Parathyroid adenoma (tissue), 2 donors: ENCODE measurements at regions not wholly inside any gene's neighbourhood (a gene's known extent, or its start where the extent isn't known, plus 50 kb on each side); places are given as distances from the start of the nearest gene placed in this dataset.

Experiments
- H2AFZ ChIP-seq: fragments of 300-600 bp; sonication (generic); one replicate; pipeline ENCODE4 v1.7.0; 2017; ENCODE audit warnings: antibody characterized with exemption, mild to moderate bottlenecking
- H3K27ac ChIP-seq: fragments of 300-600 bp; sonication (generic); one replicate; pipeline ENCODE4 v1.7.0; 2017
- H3K27me3 ChIP-seq: fragments of 300-600 bp; sonication (generic); one replicate; pipeline ENCODE4 v1.7.0; 2017; ENCODE audit warnings: low read length; ENCODE audit not compliant: control insufficient read depth, insufficient read depth
- H3K36me3 ChIP-seq: fragments of 300-600 bp; sonication (generic); one replicate; pipeline ENCODE4 v1.7.0; 2017; ENCODE audit warnings: low read length; ENCODE audit not compliant: control insufficient read depth, insufficient read depth
- H3K4me1 ChIP-seq: fragments of 300-600 bp; sonication (generic); one replicate; pipeline ENCODE4 v1.7.0; 2017; ENCODE audit warnings: control low read depth
- H3K4me2 ChIP-seq: fragments of 300-600 bp; sonication (generic); one replicate; pipeline ENCODE4 v1.7.0; 2017; ENCODE audit warnings: low read length
- H3K4me3 ChIP-seq: fragments of 300-600 bp; sonication (generic); one replicate; pipeline ENCODE4 v1.7.0; 2017; ENCODE audit warnings: low read depth, low read length
- H3K79me2 ChIP-seq: fragments of 300-600 bp; sonication (generic); one replicate; pipeline ENCODE4 v1.7.0; 2017; ENCODE audit warnings: control low read depth
- H3K9ac ChIP-seq: fragments of 300-600 bp; sonication (generic); one replicate; pipeline ENCODE4 v1.7.0; 2017; ENCODE audit warnings: mild to moderate bottlenecking
- H3K9me3 ChIP-seq: fragments of 300-600 bp; sonication (generic); one replicate; pipeline ENCODE4 v1.7.0; 2017; ENCODE audit warnings: low read length; ENCODE audit not compliant: control insufficient read depth
- TF ChIP-seq, protein P1 (sequence below): fragments of 300-600 bp; sonication (generic); IDR thresholded peaks from one replicate; pipeline ENCODE4 v1.7.0; 2017; ENCODE audit warnings: antibody characterized with exemption, mild to moderate bottlenecking
- donor health status: primary hyperparathyroidism.

DNA sequence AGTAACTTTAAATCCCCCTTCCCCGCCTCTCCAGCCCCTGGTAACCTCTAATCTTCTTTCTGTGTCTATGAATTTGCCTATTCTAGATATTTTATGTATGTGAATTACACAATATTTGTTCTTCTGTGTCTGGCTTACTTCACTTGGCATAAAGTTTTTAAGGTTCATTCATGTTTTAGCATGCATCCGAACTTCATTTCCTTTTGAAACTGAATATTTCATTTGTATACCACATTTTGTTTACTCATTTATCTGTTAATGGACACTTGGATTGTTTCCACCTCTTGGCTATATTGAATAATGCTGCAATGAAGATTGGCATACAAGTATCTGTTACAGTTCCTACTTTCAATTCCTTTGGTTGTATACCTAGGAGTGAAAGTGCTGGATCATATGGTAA lies 205.3 kb downstream of the TM2D1 start:
- H3K36me3 ChIP-seq = no peaks in the 10 kb centered on the region
- H2AFZ ChIP-seq = no peak overlapping the region
- H3K4me1 ChIP-seq = no peaks in the 10 kb centered on the region
- no peaks in the 10 kb centered on the region for H3K9me3 ChIP-seq
- TF ChIP-seq, protein P1, sequence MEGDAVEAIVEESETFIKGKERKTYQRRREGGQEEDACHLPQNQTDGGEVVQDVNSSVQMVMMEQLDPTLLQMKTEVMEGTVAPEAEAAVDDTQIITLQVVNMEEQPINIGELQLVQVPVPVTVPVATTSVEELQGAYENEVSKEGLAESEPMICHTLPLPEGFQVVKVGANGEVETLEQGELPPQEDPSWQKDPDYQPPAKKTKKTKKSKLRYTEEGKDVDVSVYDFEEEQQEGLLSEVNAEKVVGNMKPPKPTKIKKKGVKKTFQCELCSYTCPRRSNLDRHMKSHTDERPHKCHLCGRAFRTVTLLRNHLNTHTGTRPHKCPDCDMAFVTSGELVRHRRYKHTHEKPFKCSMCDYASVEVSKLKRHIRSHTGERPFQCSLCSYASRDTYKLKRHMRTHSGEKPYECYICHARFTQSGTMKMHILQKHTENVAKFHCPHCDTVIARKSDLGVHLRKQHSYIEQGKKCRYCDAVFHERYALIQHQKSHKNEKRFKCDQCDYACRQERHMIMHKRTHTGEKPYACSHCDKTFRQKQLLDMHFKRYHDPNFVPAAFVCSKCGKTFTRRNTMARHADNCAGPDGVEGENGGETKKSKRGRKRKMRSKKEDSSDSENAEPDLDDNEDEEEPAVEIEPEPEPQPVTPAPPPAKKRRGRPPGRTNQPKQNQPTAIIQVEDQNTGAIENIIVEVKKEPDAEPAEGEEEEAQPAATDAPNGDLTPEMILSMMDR = no peak
- no peaks in the 10 kb centered on the region for H3K27me3 ChIP-seq
- H3K4me2 ChIP-seq = no peak overlapping the region
- H3K27ac ChIP-seq = no peak overlapping the region
- H3K79me2 ChIP-seq = no peaks in the 10 kb centered on the region
- H3K9ac ChIP-seq = no peak overlapping the region
- no peak overlapping the region for H3K4me3 ChIP-seq

GRCh38 chr1:61518670-61519400 lies 206.1 kb downstream of the TM2D1 start:
- H3K27ac ChIP-seq = no peak overlapping the region
- no peaks in the 10 kb centered on the region for H3K27me3 ChIP-seq
- H3K79me2 ChIP-seq = no peaks in the 10 kb centered on the region
- no peaks in the 10 kb centered on the region for H3K4me1 ChIP-seq
- no peak overlapping the region for H3K4me3 ChIP-seq
- no peak overlapping the region for H3K4me2 ChIP-seq
- TF ChIP-seq, protein P1 = no peak
- H3K36me3 ChIP-seq = no peaks in the 10 kb centered on the region
- no peaks in the 10 kb centered on the region for H3K9me3 ChIP-seq
- no peak overlapping the region for H2AFZ ChIP-seq
- H3K9ac ChIP-seq = no peak overlapping the region

GRCh38 chr1:61517345-61517744 lies 207.6 kb downstream of the TM2D1 start:
- no peaks in the 10 kb centered on the region for H3K4me1 ChIP-seq
- TF ChIP-seq, protein P1 = no peak
- no peaks in the 10 kb centered on the region for H3K27me3 ChIP-seq
- H3K79me2 ChIP-seq = no peaks in the 10 kb centered on the region
- no peak overlapping the region for H2AFZ ChIP-seq
- no peaks in the 10 kb centered on the region for H3K9me3 ChIP-seq
- no peak overlapping the region for H3K4me3 ChIP-seq
- no peak overlapping the region for H3K27ac ChIP-seq
- H3K36me3 ChIP-seq = no peaks in the 10 kb centered on the region
- no peak overlapping the region for H3K9ac ChIP-seq
- H3K4me2 ChIP-seq = no peak overlapping the region

GRCh38 chr1:61515096-61515495 lies 209.8 kb downstream of the TM2D1 start:
- no peak overlapping the region for H3K9ac ChIP-seq
- H3K4me2 ChIP-seq = no peak overlapping the region
- no peaks in the 10 kb centered on the region for H3K4me1 ChIP-seq
- H3K27me3 ChIP-seq = no peaks in the 10 kb centered on the region
- H3K4me3 ChIP-seq = no peak overlapping the region
- H3K79me2 ChIP-seq = no peaks in the 10 kb centered on the region
- no peak overlapping the region for H2AFZ ChIP-seq
- TF ChIP-seq, protein P1 = no peak
- H3K27ac ChIP-seq = no peak overlapping the region
- H3K9me3 ChIP-seq = no peaks in the 10 kb centered on the region
- H3K36me3 ChIP-seq = no peaks in the 10 kb centered on the region
